ENCODE measurements at regions not wholly inside any gene's neighbourhood (a gene's known extent, or its start where the extent isn't known, plus 50 kb on each side); places are given as distances from the start of the nearest gene placed in this dataset.

- H3K9me3 Mint-ChIP-seq (ENCODE audit: unreplicated experiment), result peaks cover 12% of the 10 kb centered on the region
- Histone ChIP-seq H3K9me3 (no peaks in the 10 kb centered on the region), H3K36me3 (ENCODE audit: control insufficient read depth, insufficient read depth, low read length) (no peaks in the 10 kb centered on the region), H3K4me1 (peaks cover 9% of the 10 kb centered on the region; the same call in 1 of the 2 replicates), H3K27me3 (replicated peaks; ENCODE audit: control insufficient read depth, insufficient read depth, low read length) (no peaks in the 10 kb centered on the region), H3K4me3 (ENCODE audit: low read depth, low read length) (no peak overlapping the region)
- ChIA-PET CTCF (interaction anchor here (0.7 kb wide), 1 partner anchor 120 kb away, joined by 3 read pairs; no protein-coding TSS in a partner anchor), POLR2A (no interaction called here)
- no peaks in the 10 kb centered on the region for H3K4me1 Mint-ChIP-seq (ENCODE audit: low read depth, unreplicated experiment)
- H3K4me3 Mint-ChIP-seq (ENCODE audit: unreplicated experiment), result no peak overlapping the region
- TF ChIP-seq CTCF (IDR thresholded peaks at IDR 0.05; ENCODE audit: insufficient read depth in 1 of 2, low read depth in 1 of 2, low read length in 1 of 2, severe bottlenecking in 1 of 2, unreplicated experiment in 1 of 2), result no peak
- no peaks in the 10 kb centered on the region for H3K36me3 Mint-ChIP-seq (ENCODE audit: insufficient read depth, unreplicated experiment)
- no peak for DNase-seq
- BruUV-seq (replicated peaks), result no TSS peak
- H3K27ac Mint-ChIP-seq (ENCODE audit: unreplicated experiment), result no peak overlapping the region
- H3K27me3 Mint-ChIP-seq (ENCODE audit: insufficient read depth, unreplicated experiment), result no peaks in the 10 kb centered on the region
- intact Hi-C loops (cut with micrococcal nuclease; ENCODE audit: unreplicated experiment), result no loop called here
Observed at GRCh38 chr7:22934473-22935065, 79.4 kb downstream of the HYCC1 start.

- no peak for DNase-seq
- Mint-ChIP-seq H3K9me3 (ENCODE audit: unreplicated experiment) (peaks cover 12% of the 10 kb centered on the region), H3K27me3 (ENCODE audit: insufficient read depth, unreplicated experiment) (no peaks in the 10 kb centered on the region), H3K36me3 (ENCODE audit: insufficient read depth, unreplicated experiment) (no peaks in the 10 kb centered on the region), H3K4me3 (ENCODE audit: unreplicated experiment) (no peak overlapping the region), H3K27ac (ENCODE audit: unreplicated experiment) (no peak overlapping the region), H3K4me1 (ENCODE audit: low read depth, unreplicated experiment) (no peaks in the 10 kb centered on the region)
- H3K4me1 ChIP-seq, result peaks cover 9% of the 10 kb centered on the region; the same call in 1 of the 2 replicates
- no peaks in the 10 kb centered on the region for H3K27me3 ChIP-seq (replicated peaks; ENCODE audit: control insufficient read depth, insufficient read depth, low read length)
- H3K9me3 ChIP-seq, result no peaks in the 10 kb centered on the region
- no TSS peak for BruUV-seq (replicated peaks)
- intact Hi-C loops (cut with micrococcal nuclease; ENCODE audit: unreplicated experiment), result no loop called here
- POLR2A ChIA-PET, result no interaction called here
- CTCF ChIA-PET, result interaction anchor here (0.7 kb wide), 1 partner anchor 121 kb away, joined by 3 read pairs; no protein-coding TSS in a partner anchor
- TF ChIP-seq CTCF (IDR thresholded peaks at IDR 0.05; ENCODE audit: insufficient read depth in 1 of 2, low read depth in 1 of 2, low read length in 1 of 2, severe bottlenecking in 1 of 2, unreplicated experiment in 1 of 2), result no peak
- H3K4me3 ChIP-seq (ENCODE audit: low read depth, low read length), result no peak overlapping the region
- no peaks in the 10 kb centered on the region for H3K36me3 ChIP-seq (ENCODE audit: control insufficient read depth, insufficient read depth, low read length)
Observed at GRCh38 chr7:22934023-22934422, 79.9 kb downstream of the HYCC1 start.

GRCh38 chr7:22932896-22933295 is 81.0 kb downstream of the HYCC1 start:
- ChIA-PET POLR2A (no interaction called here), CTCF (no interaction called here)
- intact Hi-C loops (cut with micrococcal nuclease; ENCODE audit: unreplicated experiment), result loop anchor here (2.0 kb wide), 1 partner anchor 122 kb away; no protein-coding TSS in a partner anchor

More at GRCh38 chr7:22932896-22933295, 81.0 kb downstream of the HYCC1 start:
- BruUV-seq (replicated peaks), result no TSS peak
- H3K4me3 ChIP-seq (ENCODE audit: low read depth, low read length), result no peak overlapping the region
- no peaks in the 10 kb centered on the region for H3K27me3 ChIP-seq (replicated peaks; ENCODE audit: control insufficient read depth, insufficient read depth, low read length)
- no peak for DNase-seq
- Mint-ChIP-seq H3K4me1 (ENCODE audit: low read depth, unreplicated experiment) (no peaks in the 10 kb centered on the region), H3K9me3 (ENCODE audit: unreplicated experiment) (peaks cover 12% of the 10 kb centered on the region), H3K4me3 (ENCODE audit: unreplicated experiment) (no peak overlapping the region), H3K27ac (ENCODE audit: unreplicated experiment) (no peak overlapping the region), H3K27me3 (ENCODE audit: insufficient read depth, unreplicated experiment) (no peaks in the 10 kb centered on the region), H3K36me3 (ENCODE audit: insufficient read depth, unreplicated experiment) (no peaks in the 10 kb centered on the region)
- no peaks in the 10 kb centered on the region for H3K36me3 ChIP-seq (ENCODE audit: control insufficient read depth, insufficient read depth, low read length)
- H3K4me1 ChIP-seq, result peaks cover 9% of the 10 kb centered on the region; the same call in 1 of the 2 replicates
- TF ChIP-seq CTCF (IDR thresholded peaks at IDR 0.05; ENCODE audit: insufficient read depth in 1 of 2, low read depth in 1 of 2, low read length in 1 of 2, severe bottlenecking in 1 of 2, unreplicated experiment in 1 of 2), result no peak
- no peaks in the 10 kb centered on the region for H3K9me3 ChIP-seq
